NK-92 (cell line): ENCODE measurements at regions not wholly inside any gene's neighbourhood (a gene's known extent, or its start where the extent isn't known, plus 50 kb on each side); places are given as distances from the start of the nearest gene placed in this dataset.

Experiments used
- DNase-seq: peaks from one replicate; lab custom pipeline; 2025; ENCODE audit not compliant: unreplicated experiment; lab: John Stamatoyannopoulos, UW

DNA sequence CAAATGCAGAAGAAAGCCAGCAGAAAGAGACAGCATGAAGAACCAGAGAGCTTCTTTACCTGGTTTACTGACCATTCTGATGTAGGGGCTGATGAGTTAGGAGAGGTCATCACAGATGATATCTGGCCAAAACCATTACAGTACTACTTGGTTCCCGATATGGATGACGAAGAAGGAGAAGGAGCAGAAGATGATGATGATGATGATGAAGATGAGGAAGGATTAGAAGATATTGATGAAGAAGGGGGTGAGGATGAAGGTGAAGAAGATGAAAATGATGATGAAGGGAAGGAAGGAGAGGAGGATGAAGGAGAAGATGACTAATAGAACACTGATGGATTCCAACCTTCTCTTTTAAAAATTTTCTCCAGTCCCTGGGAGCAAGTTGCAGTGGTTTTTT is 178.2 kb upstream of the CRY1 start:
- DNase-seq, result no peak

- no peak for DNase-seq
Measured at GRCh38 chr12:107275530-107275929, 182.2 kb upstream of the CRY1 start.

DNA sequence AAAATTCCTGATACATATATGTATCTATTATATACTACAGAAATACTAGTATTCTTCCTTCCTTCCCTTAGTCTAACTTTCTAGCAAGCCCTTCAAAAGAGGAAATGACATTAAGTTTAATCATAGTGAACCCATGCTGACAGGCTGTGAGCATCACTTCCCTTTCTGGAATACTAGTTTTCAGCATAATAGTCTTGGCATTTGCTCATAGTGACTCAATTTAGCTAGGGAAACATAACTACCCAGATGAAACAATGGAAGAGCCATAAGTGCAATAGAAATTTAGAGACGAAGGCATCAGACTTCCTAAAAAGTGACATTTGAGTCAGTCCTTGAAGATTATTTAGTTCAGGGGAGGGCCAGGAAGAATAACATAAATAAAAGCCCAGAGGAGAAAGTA is 184.5 kb upstream of the CRY1 start:
- DNase-seq, result no peak

DNA sequence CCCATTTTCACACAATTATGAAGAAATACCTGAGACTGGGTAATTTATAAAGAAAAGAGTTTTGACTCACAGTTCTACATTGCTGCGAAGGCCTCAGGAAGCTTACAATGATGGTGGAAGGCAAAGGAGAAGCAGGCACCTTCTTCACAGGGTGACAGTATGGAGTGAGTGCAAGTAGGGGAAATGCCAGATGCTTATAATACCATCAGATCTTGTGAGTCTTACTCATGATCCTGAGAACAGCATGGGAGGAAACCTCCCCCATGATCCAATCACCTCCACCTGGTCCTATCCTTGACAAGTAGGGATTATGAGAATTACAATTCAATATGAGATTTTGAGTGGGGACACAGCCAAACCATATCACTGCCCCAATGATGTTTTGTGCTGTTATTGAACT is 189.3 kb upstream of the CRY1 start:
- no peak for DNase-seq

GRCh38 chr12:107283652-107284051 is 190.3 kb upstream of the CRY1 start:
- DNase-seq, result no peak

- DNase-seq, result no peak
Measured at GRCh38 chr12:107284692-107285091, 191.3 kb upstream of the CRY1 start.

GRCh38 chr12:107287436-107288413 is 194.4 kb upstream of the CRY1 start:
- no peak for DNase-seq

GRCh38 chr12:107288414-107289127 is 195.2 kb upstream of the CRY1 start:
- no peak for DNase-seq

- DNase-seq, result no peak
Measured at GRCh38 chr12:107291018-107291417, 197.7 kb upstream of the CRY1 start.

- DNase-seq, result no peak
Measured at GRCh38 chr12:107296681-107297089, 203.3 kb upstream of the CRY1 start.

- no peak for DNase-seq
Measured at GRCh38 chr12:107302649-107303341, 209.4 kb upstream of the CRY1 start.

GRCh38 chr12:107304588-107305532 is 211.5 kb upstream of the CRY1 start:
- no peak for DNase-seq

DNA sequence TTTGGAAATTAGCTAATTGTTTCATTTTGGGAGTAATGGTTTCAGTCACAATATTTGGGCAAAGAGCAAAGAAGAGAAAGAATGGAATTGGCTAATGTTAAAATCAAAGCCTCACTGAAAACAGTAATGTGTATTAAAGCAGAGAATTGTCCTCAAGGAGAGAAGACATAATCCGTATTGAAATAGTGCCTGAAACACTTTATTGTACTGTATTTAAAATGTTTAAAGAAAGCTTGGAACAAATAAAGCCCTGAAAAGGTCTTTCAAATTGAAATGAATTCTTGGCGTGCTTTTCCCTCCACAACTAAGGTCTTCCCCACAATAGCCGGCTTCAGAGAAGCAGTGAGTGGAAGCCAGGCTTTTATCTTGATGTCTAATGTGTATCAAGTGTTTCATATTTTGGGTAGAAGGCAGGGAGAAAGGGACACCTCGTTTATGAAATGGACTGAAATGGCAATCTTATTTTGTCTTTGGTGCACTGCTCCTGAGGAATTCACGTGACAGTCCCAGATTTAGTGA is 212.9 kb upstream of the CRY1 start:
- no peak for DNase-seq

- no peak for DNase-seq
Measured at GRCh38 chr12:107308310-107308709, 215.0 kb upstream of the CRY1 start.

GRCh38 chr12:107309020-107309419 is 215.7 kb upstream of the CRY1 start:
- no peak for DNase-seq

GRCh38 chr12:107310621-107311020 is 217.3 kb upstream of the CRY1 start:
- DNase-seq, result no peak

DNA sequence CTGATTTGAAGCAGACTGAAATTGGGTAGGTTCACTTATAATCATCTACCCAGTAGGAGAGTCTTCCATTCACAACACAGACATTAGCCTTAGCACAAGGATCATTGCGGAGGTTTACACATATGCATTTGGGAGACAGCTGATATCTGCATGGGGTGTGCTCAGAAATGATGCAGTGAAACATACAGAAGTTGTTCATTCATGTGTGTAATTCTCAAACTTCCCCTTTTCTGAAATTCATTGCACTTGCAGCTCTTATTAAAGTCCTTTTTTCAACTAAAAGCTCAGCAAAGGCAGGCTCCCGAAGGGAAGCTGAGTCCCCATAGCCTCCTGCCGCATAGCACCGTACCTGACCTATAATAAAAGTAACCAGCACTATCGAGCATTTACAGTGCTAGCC is 218.3 kb upstream of the CRY1 start:
- DNase-seq, result no peak

DNA sequence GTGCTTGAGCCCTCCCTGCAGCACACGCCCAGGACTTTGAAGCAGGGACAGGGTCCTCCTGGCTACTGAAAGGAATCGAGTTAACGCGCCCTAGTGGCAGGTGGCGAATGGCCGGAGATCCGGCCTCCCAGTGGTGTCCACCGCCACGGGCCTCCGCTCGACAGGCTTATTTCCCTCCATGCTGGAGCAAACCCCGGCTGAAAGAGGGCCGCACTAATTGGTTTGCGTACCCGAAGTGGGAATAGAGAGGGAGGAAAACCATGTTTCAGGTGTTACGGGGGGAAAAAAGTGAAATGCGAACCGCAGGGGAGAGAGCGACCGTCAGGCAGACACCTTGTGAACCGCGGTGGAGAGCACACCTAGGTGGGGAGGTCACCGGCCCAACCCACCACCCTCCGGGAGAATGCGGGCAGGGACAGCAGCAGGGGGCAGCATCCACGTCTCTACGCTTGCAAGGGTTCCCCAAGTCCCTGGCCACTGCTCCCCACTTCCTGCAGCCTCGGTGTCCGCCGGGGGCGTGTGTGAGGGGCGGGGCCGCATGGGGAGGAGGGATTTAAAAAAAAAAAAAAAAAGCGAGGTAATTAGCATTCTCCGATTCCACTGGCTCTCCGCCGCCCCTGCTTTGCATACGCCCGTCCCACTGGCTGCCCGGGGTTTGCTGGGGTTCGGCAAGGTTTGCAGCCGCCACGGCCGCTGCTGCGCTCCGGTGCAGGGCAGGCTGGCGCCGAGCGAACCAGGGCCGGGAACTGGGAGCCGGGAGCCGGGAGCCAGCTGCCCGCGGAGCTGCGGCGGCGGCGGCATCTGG is 224.6 kb upstream of the CRY1 start:
- DNase-seq, result peak; percentile 12

GRCh38 chr12:107318556-107318805 is 225.1 kb upstream of the CRY1 start:
- no peak for DNase-seq
